Osteoblast (primary cell): ENCODE measurements at regions not wholly inside any gene's neighbourhood (a gene's known extent, or its start where the extent isn't known, plus 50 kb on each side); places are given as distances from the start of the nearest gene placed in this dataset.

Source experiments
- DNase-seq: peaks from one replicate; pipeline ENCODE4 v3.0.0; 2011; ENCODE audit warnings: low spot score, mixed read lengths; ENCODE audit not compliant: insufficient read length; ENCODE audit errors: missing footprints
- H2AFZ ChIP-seq: 2 replicates; pipeline ENCODE4 v1.6.0; 2011; ENCODE audit warnings: mild to moderate bottlenecking, low read length
- H3K27ac ChIP-seq: 2 replicates; pipeline ENCODE4 v1.5.1; 2011; ENCODE audit warnings: mild to moderate bottlenecking, low read depth, low read length, moderate library complexity
- H3K27me3 ChIP-seq: 2 replicates; pipeline ENCODE4 v1.6.0; 2012; ENCODE audit warnings: mild to moderate bottlenecking, control low read depth, inconsistent platforms, low read length, moderate library complexity; ENCODE audit not compliant: insufficient read depth
- H3K36me3 ChIP-seq: 2 replicates; pipeline ENCODE4 v1.5.1; 2011; ENCODE audit warnings: mild to moderate bottlenecking, low read length, control low read depth, moderate library complexity; ENCODE audit not compliant: insufficient read depth
- H3K4me1 ChIP-seq: 2 replicates; pipeline ENCODE4 v1.5.1; 2011; ENCODE audit warnings: mild to moderate bottlenecking, low read length, control low read depth, moderate library complexity; ENCODE audit not compliant: insufficient read depth
- H3K4me2 ChIP-seq: 2 replicates; pipeline ENCODE4 v1.6.0; 2011; ENCODE audit warnings: mild to moderate bottlenecking, low read length; ENCODE audit not compliant: insufficient read depth
- H3K4me3 ChIP-seq: fragments of 200-600 bp; sonication (generic); 3 replicates; pipeline ENCODE4 v1.5.1; 2012; ENCODE audit warnings: mild to moderate bottlenecking, low read length, inconsistent platforms; ENCODE audit not compliant: insufficient read depth
- H3K79me2 ChIP-seq: 2 replicates; pipeline ENCODE4 v1.6.0; 2012; ENCODE audit warnings: mild to moderate bottlenecking, low read length, control low read depth, inconsistent platforms; ENCODE audit not compliant: insufficient read depth
- H3K9me3 ChIP-seq: 2 replicates; pipeline ENCODE4 v1.5.1; 2011; ENCODE audit warnings: low read depth, low read length, control low read depth
- H4K20me1 ChIP-seq: 2 replicates; pipeline ENCODE4 v1.6.0; 2012; ENCODE audit warnings: mild to moderate bottlenecking, low read length, control low read depth; ENCODE audit not compliant: insufficient read depth
- CTCF ChIP-seq: IDR thresholded peaks from 2 replicates; pipeline ENCODE4 v1.5.1; 2011; ENCODE audit warnings: mild to moderate bottlenecking, low read depth, low read length, moderate library complexity; ENCODE audit errors: extremely low read depth

- Histone ChIP-seq H3K27me3 (no peaks in the 10 kb centered on the region), H4K20me1 (no peaks in the 10 kb centered on the region), H3K27ac (no peak overlapping the region), H3K36me3 (no peaks in the 10 kb centered on the region), H3K9me3 (peaks cover 2% of the 10 kb centered on the region), H3K4me1 (no peaks in the 10 kb centered on the region), H2AFZ (no peak overlapping the region), H3K79me2 (no peaks in the 10 kb centered on the region), H3K4me2 (no peak overlapping the region), H3K4me3 (no peak overlapping the region)
- TF ChIP-seq CTCF: no peak
- no peak for DNase-seq
Measured at GRCh38 chr1:199766218-199766792, 261.2 kb upstream of the NR5A2 start.

- H3K36me3 ChIP-seq: no peaks in the 10 kb centered on the region
- H4K20me1 ChIP-seq: no peaks in the 10 kb centered on the region
Measured at GRCh38 chr1:199767700-199768099, 259.8 kb upstream of the NR5A2 start.

GRCh38 chr1:199774433-199775089, 252.9 kb upstream of the NR5A2 start:
- Histone ChIP-seq H3K27me3 (no peaks in the 10 kb centered on the region), H3K9me3 (no peaks in the 10 kb centered on the region), H3K4me1 (no peaks in the 10 kb centered on the region), H3K79me2 (no peaks in the 10 kb centered on the region), H3K4me3 (no peak overlapping the region), H3K27ac (no peak overlapping the region), H4K20me1 (no peaks in the 10 kb centered on the region), H3K36me3 (no peaks in the 10 kb centered on the region), H3K4me2 (no peak overlapping the region), H2AFZ (no peak overlapping the region)
- DNase-seq: no peak
- TF ChIP-seq CTCF: no peak

More at GRCh38 chr1:199767700-199768099, 259.8 kb upstream of the NR5A2 start:
- Histone ChIP-seq H3K79me2 (no peaks in the 10 kb centered on the region), H3K4me1 (no peaks in the 10 kb centered on the region), H3K4me3 (no peak overlapping the region), H3K4me2 (no peak overlapping the region), H2AFZ (no peak overlapping the region), H3K27ac (no peak overlapping the region), H3K27me3 (no peaks in the 10 kb centered on the region), H3K9me3 (peaks cover 2% of the 10 kb centered on the region)
- TF ChIP-seq CTCF: no peak
- DNase-seq: no peak

GRCh38 chr1:199776768-199777497, 250.6 kb upstream of the NR5A2 start:
- no peaks in the 10 kb centered on the region for H3K27me3 ChIP-seq
- no peaks in the 10 kb centered on the region for H4K20me1 ChIP-seq
- no peaks in the 10 kb centered on the region for H3K4me1 ChIP-seq
- no peaks in the 10 kb centered on the region for H3K36me3 ChIP-seq
- no peak for TF ChIP-seq CTCF
- no peaks in the 10 kb centered on the region for H3K79me2 ChIP-seq
- H3K9me3 ChIP-seq: no peaks in the 10 kb centered on the region
- H3K4me3 ChIP-seq: no peak overlapping the region
- H2AFZ ChIP-seq: no peak overlapping the region
- no peak for DNase-seq
- H3K4me2 ChIP-seq: no peak overlapping the region
- H3K27ac ChIP-seq: no peak overlapping the region
